ENCODE measurements at regions not wholly inside any gene's neighbourhood (a gene's known extent, or its start where the extent isn't known, plus 50 kb on each side); places are given as distances from the start of the nearest gene placed in this dataset.
"Not testable (repeated sequence)": the region's sequence is repeated elsewhere in the genome, so short reads cannot be mapped to it uniquely, and the experiment has no call there.

- DNase-seq (ENCODE audit: low read depth in 2 of 2): no peak
Measured at GRCh38 chr4:131450572-131451209, 1698.4 kb upstream of the PCDH10 start.

- DNase-seq (ENCODE audit: low read depth in 2 of 2): no peak
Measured at GRCh38 chr4:131459430-131460101, 1689.5 kb upstream of the PCDH10 start.

GRCh38 chr4:131470360-131470759 is 1678.7 kb upstream of the PCDH10 start:
- DNase-seq (ENCODE audit: low read depth in 2 of 2): no peak

GRCh38 chr4:131488772-131489171 is 1660.3 kb upstream of the PCDH10 start:
- DNase-seq (ENCODE audit: low read depth in 2 of 2): no peak

- DNase-seq (ENCODE audit: low read depth in 2 of 2): not testable (repeated sequence)
Measured at GRCh38 chr4:131496211-131496610, 1652.9 kb upstream of the PCDH10 start.

GRCh38 chr4:131499141-131499873 is 1649.8 kb upstream of the PCDH10 start:
- DNase-seq (ENCODE audit: low read depth in 2 of 2): no peak

GRCh38 chr4:131509521-131509920 is 1639.6 kb upstream of the PCDH10 start:
- DNase-seq (ENCODE audit: low read depth in 2 of 2): no peak

- DNase-seq (ENCODE audit: low read depth in 2 of 2): no peak
Measured at GRCh38 chr4:131526686-131527085, 1622.4 kb upstream of the PCDH10 start.

GRCh38 chr4:131531087-131531486 is 1618.0 kb upstream of the PCDH10 start:
- DNase-seq (ENCODE audit: low read depth in 2 of 2): no peak

- DNase-seq (ENCODE audit: low read depth in 2 of 2): no peak
Measured at GRCh38 chr4:131534944-131535645, 1614.0 kb upstream of the PCDH10 start.

- DNase-seq (ENCODE audit: low read depth in 2 of 2): no peak
Measured at GRCh38 chr4:131540256-131540655, 1608.8 kb upstream of the PCDH10 start.

GRCh38 chr4:131547506-131547981 is 1601.5 kb upstream of the PCDH10 start:
- no peak for DNase-seq (ENCODE audit: low read depth in 2 of 2)

- no peak for DNase-seq (ENCODE audit: low read depth in 2 of 2)
Measured at GRCh38 chr4:131551306-131551705, 1597.8 kb upstream of the PCDH10 start.

GRCh38 chr4:131566026-131566425 is 1583.1 kb upstream of the PCDH10 start:
- no peak for DNase-seq (ENCODE audit: low read depth in 2 of 2)

GRCh38 chr4:131584587-131584986 is 1564.5 kb upstream of the PCDH10 start:
- no peak for DNase-seq (ENCODE audit: low read depth in 2 of 2)

GRCh38 chr4:131595140-131595539 is 1554.0 kb upstream of the PCDH10 start:
- DNase-seq (ENCODE audit: low read depth in 2 of 2): no peak

- DNase-seq (ENCODE audit: low read depth in 2 of 2): no peak
Measured at GRCh38 chr4:131603705-131604104, 1545.4 kb upstream of the PCDH10 start.

- DNase-seq (ENCODE audit: low read depth in 2 of 2): no peak
Measured at GRCh38 chr4:131609039-131609438, 1540.1 kb upstream of the PCDH10 start.

- DNase-seq (ENCODE audit: low read depth in 2 of 2): not testable (repeated sequence)
Measured at GRCh38 chr4:131610517-131610916, 1538.6 kb upstream of the PCDH10 start.

GRCh38 chr4:131613086-131613823 is 1535.8 kb upstream of the PCDH10 start:
- DNase-seq (ENCODE audit: low read depth in 2 of 2): no peak

GRCh38 chr4:131613824-131614216 is 1535.3 kb upstream of the PCDH10 start:
- DNase-seq (ENCODE audit: low read depth in 2 of 2): no peak

All from activated CD8-positive, alpha-beta memory T cell treated with anti-CD3 and anti-CD28 coated beads for 4 hours (primary cell).